Stomach (tissue), 8 donors: ENCODE measurements at regions not wholly inside any gene's neighbourhood (a gene's known extent, or its start where the extent isn't known, plus 50 kb on each side); places are given as distances from the start of the nearest gene placed in this dataset.

Experiments
- DNase-seq, 2 donors: peaks; one replicate each; pipeline versions ENCODE4 v3.0.0 to v3.0.0-alpha.2; 2013 to 2019
- H3K27ac ChIP-seq, 5 donors: fragments of 200-600 bp in 4 of 5; sonication (generic) in 4 of 5; one replicate each; pipeline ENCODE4 v1.5.1; 2013 to 2019; ENCODE audit warnings: mild to moderate bottlenecking in 1 of 5, moderate library complexity in 1 of 5
- H3K27me3 ChIP-seq, 3 donors: fragments of 200-600 bp; sonication (generic); one replicate each; pipeline ENCODE4 v1.5.1; 2017 to 2019; ENCODE audit warnings: mixed run types in 1 of 3
- H3K36me3 ChIP-seq, 4 donors: fragments of 200-600 bp; sonication (generic); 1 replicate in 3 of 4; 2 replicates in 1 of 4; pipeline ENCODE4 v1.5.1; 2016 to 2019
- H3K4me1 ChIP-seq, 4 donors: fragments of 200-600 bp; sonication (generic); one replicate each; pipeline ENCODE4 v1.5.1; 2016 to 2019
- H3K4me3 ChIP-seq, 4 donors: fragments of 200-600 bp; sonication (generic) in 3 of 4; one replicate each; pipeline ENCODE4 v1.5.1; 2016 to 2019; ENCODE audit warnings: mild to moderate bottlenecking in 1 of 4
- H3K9me3 ChIP-seq, 4 donors: fragments of 200-600 bp; sonication (generic); one replicate each; pipeline ENCODE4 v1.5.1; 2016 to 2019
- CTCF ChIP-seq, 7 experiments: fragments of 450-650 bp in 4 of 7; fragments of 200-600 bp in 3 of 7; sonication (generic) in 3 of 7; IDR thresholded peaks; one replicate each; pipeline ENCODE4 v1.5.1; 2016 to 2019; ENCODE audit warnings: antibody characterized with exemption in 7 of 7, control low read depth in 2 of 7, mild to moderate bottlenecking in 1 of 7
- EP300 ChIP-seq: sonication (generic); formaldehyde crosslinking; IDR thresholded peaks from one replicate; pipeline ENCODE4 v1.6.1; 2017; ENCODE audit warnings: antibody characterized with exemption
- POLR2A ChIP-seq, 4 donors: fragments of 450-650 bp; IDR thresholded peaks; one replicate each; pipeline ENCODE4 v1.6.1; 2016; ENCODE audit warnings: antibody characterized with exemption in 4 of 4, control low read depth in 2 of 4, mild to moderate bottlenecking in 1 of 4, moderate library complexity in 1 of 4
- POLR2AphosphoS5 ChIP-seq, 3 donors: sonication (generic); formaldehyde crosslinking; IDR thresholded peaks; one replicate each; pipeline ENCODE4 v1.6.1; 2016; ENCODE audit warnings: antibody characterized with exemption in 3 of 3
- WGBS, 5 donors: extraction: QIAGEN DNeasy Blood & Tissue Kit in 3 of 5; methylation state at CpG; one replicate each; pipeline versions ENCODE4 v1.1.5 to v1.1.7; 2013 to 2018; 5-methylcytosine and 5-hydroxymethylcytosine counted together
- intact Hi-C: fragments of 100-400 bp; cut with DNase I; formaldehyde crosslinking; loops from one replicate; pipeline ENCODE4 v1.15.1; 2023; ENCODE audit warnings: low total_unique reads
- donor health status: healthy with polysubstance abuse.
- donor health status: Bipolar disorder and iron deficiency.
- donor health status: healthy.

- Histone ChIP-seq H3K4me1 (no peaks in the 10 kb centered on the region), H3K27ac (no peak overlapping the region), H3K27me3 (peaks cover 0 to 24% (median 0%) of the 10 kb centered on the region in 3 donors), H3K9me3 (peaks cover 4 to 29% (median 26%) of the 10 kb centered on the region in 4 donors), H3K36me3 (no peaks in the 10 kb centered on the region), H3K4me3 (no peak overlapping the region)
- no peak for DNase-seq
- WGBS, 5 donors = 92 to 100% (median 93%) methylated on average over 1 of the region's 1 CpG
- intact Hi-C loops = no loop called here
- TF ChIP-seq EP300 (no peak), POLR2AphosphoS5 (IDR thresholded peaks at IDR 0.05) (no peak), POLR2A (IDR thresholded peaks at IDR 0.05) (no peak), CTCF (IDR thresholded peaks at IDR 0.05) (no peak)
Observed at GRCh38 chr1:29725262-29725661, 488.9 kb downstream of the PTPRU start.

GRCh38 chr1:29722598-29722997, 486.3 kb downstream of the PTPRU start:
- DNase-seq = no peak
- TF ChIP-seq POLR2A (IDR thresholded peaks at IDR 0.05) = no peak
- no peak for TF ChIP-seq EP300
- TF ChIP-seq CTCF (IDR thresholded peaks at IDR 0.05) = no peak
- no peak for TF ChIP-seq POLR2AphosphoS5 (IDR thresholded peaks at IDR 0.05)
- peaks cover 0 to 27% (median 0%) of the 10 kb centered on the region in 3 donors for H3K27me3 ChIP-seq
- no peaks in the 10 kb centered on the region for H3K36me3 ChIP-seq
- H3K4me3 ChIP-seq = no peak overlapping the region
- H3K4me1 ChIP-seq = no peaks in the 10 kb centered on the region
- intact Hi-C loops = no loop called here
- H3K9me3 ChIP-seq = peaks cover 4 to 42% (median 34%) of the 10 kb centered on the region in 4 donors
- H3K27ac ChIP-seq = no peak overlapping the region

- Histone ChIP-seq H3K36me3 (no peaks in the 10 kb centered on the region), H3K4me3 (no peak overlapping the region), H3K27ac (no peak overlapping the region), H3K27me3 (peaks cover 0 to 18% (median 0%) of the 10 kb centered on the region in 3 donors), H3K4me1 (no peaks in the 10 kb centered on the region), H3K9me3 (peaks cover 4 to 52% (median 45%) of the 10 kb centered on the region in 4 donors)
- no peak for DNase-seq
- no peak for TF ChIP-seq EP300
- no peak for TF ChIP-seq POLR2AphosphoS5 (IDR thresholded peaks at IDR 0.05)
- TF ChIP-seq CTCF (IDR thresholded peaks at IDR 0.05) = no peak
- no peak for TF ChIP-seq POLR2A (IDR thresholded peaks at IDR 0.05)
- intact Hi-C loops = no loop called here
- WGBS, 5 donors = 44 to 63% (median 57%) methylated on average over 4 of the region's 4 CpGs
Observed at GRCh38 chr1:29719253-29719652, 482.9 kb downstream of the PTPRU start.

- no peak for DNase-seq
- peaks cover 0 to 18% (median 0%) of the 10 kb centered on the region in 3 donors for H3K27me3 ChIP-seq
- no peak for TF ChIP-seq POLR2AphosphoS5 (IDR thresholded peaks at IDR 0.05)
- H3K36me3 ChIP-seq = no peaks in the 10 kb centered on the region
- no peak overlapping the region for H3K27ac ChIP-seq
- no peak overlapping the region for H3K4me3 ChIP-seq
- intact Hi-C loops = no loop called here
- peaks cover 4 to 52% (median 43%) of the 10 kb centered on the region in 4 donors for H3K9me3 ChIP-seq
- H3K4me1 ChIP-seq = no peaks in the 10 kb centered on the region
Observed at GRCh38 chr1:29718791-29719190, 482.5 kb downstream of the PTPRU start.

GRCh38 chr1:29716306-29716705, 480.0 kb downstream of the PTPRU start:
- no peaks in the 10 kb centered on the region for H3K36me3 ChIP-seq
- H3K4me3 ChIP-seq = no peak overlapping the region
- no peak overlapping the region for H3K27ac ChIP-seq
- peaks cover 0 to 34% (median 25%) of the 10 kb centered on the region in 4 donors for H3K9me3 ChIP-seq
- no peak for TF ChIP-seq EP300
- no peak for TF ChIP-seq CTCF (IDR thresholded peaks at IDR 0.05)
- no peak for TF ChIP-seq POLR2A (IDR thresholded peaks at IDR 0.05)
- no peak for TF ChIP-seq POLR2AphosphoS5 (IDR thresholded peaks at IDR 0.05)
- no peaks in the 10 kb centered on the region for H3K4me1 ChIP-seq
- no peak for DNase-seq
- peaks cover 0 to 27% (median 0%) of the 10 kb centered on the region in 3 donors for H3K27me3 ChIP-seq
- 65 to 81% (median 71%) methylated on average over 6 of the region's 6 CpGs for WGBS, 5 donors
- intact Hi-C loops = no loop called here
